ENCODE measurements at regions not wholly inside any gene's neighbourhood (a gene's known extent, or its start where the extent isn't known, plus 50 kb on each side); places are given as distances from the start of the nearest gene placed in this dataset.

GRCh38 chr11:92675303-92675702, 294.1 kb upstream of the MTNR1B start:
- H3K9me3 Mint-ChIP-seq, result peaks cover 8% of the 10 kb centered on the region
- ChIA-PET CTCF (no interaction called here), POLR2A (no interaction called here)
- H3K4me1 Mint-ChIP-seq, result no peaks in the 10 kb centered on the region
- intact Hi-C loops (cut with micrococcal nuclease), result no loop called here
- TF ChIP-seq CTCF (IDR thresholded peaks at IDR 0.05), result no peak
- H3K27me3 Mint-ChIP-seq, result no peaks in the 10 kb centered on the region
- ATAC-seq (ENCODE audit: low read depth) (no peak), DNase-seq (no peak)
- no peaks in the 10 kb centered on the region for H3K36me3 Mint-ChIP-seq (ENCODE audit: low read depth)
- H3K27ac Mint-ChIP-seq, result no peak overlapping the region
- H3K4me3 Mint-ChIP-seq, result no peak overlapping the region

GRCh38 chr11:92675810-92676209, 293.6 kb upstream of the MTNR1B start:
- Mint-ChIP-seq H3K4me1 (no peaks in the 10 kb centered on the region), H3K4me3 (no peak overlapping the region), H3K27me3 (no peaks in the 10 kb centered on the region), H3K36me3 (ENCODE audit: low read depth) (no peaks in the 10 kb centered on the region), H3K9me3 (peaks cover 8% of the 10 kb centered on the region), H3K27ac (no peak overlapping the region)
- intact Hi-C loops (cut with micrococcal nuclease), result no loop called here
- CTCF ChIA-PET, result no interaction called here
- DNase-seq (no peak), ATAC-seq (ENCODE audit: low read depth) (no peak)
- no peak for TF ChIP-seq CTCF (IDR thresholded peaks at IDR 0.05)
- POLR2A ChIA-PET, result no interaction called here

GRCh38 chr11:92678008-92678611, 291.3 kb upstream of the MTNR1B start:
- H3K9me3 Mint-ChIP-seq, result peaks cover 8% of the 10 kb centered on the region
- H3K4me1 Mint-ChIP-seq, result no peaks in the 10 kb centered on the region
- ATAC-seq (ENCODE audit: low read depth) (no peak), DNase-seq (no peak)
- H3K36me3 Mint-ChIP-seq (ENCODE audit: low read depth), result no peaks in the 10 kb centered on the region
- intact Hi-C loops (cut with micrococcal nuclease), result no loop called here
- POLR2A ChIA-PET, result no interaction called here
- H3K4me3 Mint-ChIP-seq, result no peak overlapping the region
- CTCF ChIA-PET, result no interaction called here
- no peak for TF ChIP-seq CTCF (IDR thresholded peaks at IDR 0.05)
- H3K27me3 Mint-ChIP-seq, result no peaks in the 10 kb centered on the region
- H3K27ac Mint-ChIP-seq, result no peak overlapping the region

- TF ChIP-seq CTCF (IDR thresholded peaks at IDR 0.05), result no peak
- Mint-ChIP-seq H3K27me3 (no peaks in the 10 kb centered on the region), H3K36me3 (ENCODE audit: low read depth) (no peaks in the 10 kb centered on the region), H3K27ac (no peak overlapping the region), H3K4me3 (no peak overlapping the region), H3K4me1 (no peaks in the 10 kb centered on the region), H3K9me3 (peaks cover 8% of the 10 kb centered on the region)
- CTCF ChIA-PET, result no interaction called here
- ATAC-seq (ENCODE audit: low read depth), result no peak
- intact Hi-C loops (cut with micrococcal nuclease), result no loop called here
- DNase-seq, result no peak
- POLR2A ChIA-PET, result no interaction called here
Observed at GRCh38 chr11:92681586-92681985, 287.9 kb upstream of the MTNR1B start.

- intact Hi-C loops (cut with micrococcal nuclease), result no loop called here
- Mint-ChIP-seq H3K9me3 (peaks cover 8% of the 10 kb centered on the region), H3K36me3 (ENCODE audit: low read depth) (no peaks in the 10 kb centered on the region), H3K27ac (no peak overlapping the region), H3K4me1 (no peaks in the 10 kb centered on the region), H3K27me3 (no peaks in the 10 kb centered on the region), H3K4me3 (no peak overlapping the region)
- CTCF ChIA-PET, result no interaction called here
- TF ChIP-seq CTCF (IDR thresholded peaks at IDR 0.05), result no peak
- DNase-seq (no peak), ATAC-seq (ENCODE audit: low read depth) (no peak)
- POLR2A ChIA-PET, result no interaction called here
Observed at GRCh38 chr11:92682136-92682535, 287.3 kb upstream of the MTNR1B start.

Data from activated B cell treated with CpG ODN at 0.5 μM for 24 hours (primary cell).